Prostate gland (tissue), 2 donors: ENCODE measurements at regions not wholly inside any gene's neighbourhood (a gene's known extent, or its start where the extent isn't known, plus 50 kb on each side); places are given as distances from the start of the nearest gene placed in this dataset.

ENCODE experiments used
- CTCF ChIP-seq, 4 experiments: fragments of 200-600 bp in 2 of 4; fragments of 450-650 bp in 2 of 4; sonication (generic) in 2 of 4; IDR thresholded peaks; 1 replicate in 3 of 4; 2 replicates in 1 of 4; pipeline ENCODE4 v1.5.1; 2016 to 2019; ENCODE audit warnings: antibody characterized with exemption in 4 of 4, mild to moderate bottlenecking in 2 of 4, moderate library complexity in 2 of 4
- POLR2A ChIP-seq: fragments of 450-650 bp; IDR thresholded peaks from one replicate; pipeline ENCODE4 v1.6.1; 2016; ENCODE audit warnings: antibody characterized with exemption, mild to moderate bottlenecking
- POLR2AphosphoS5 ChIP-seq: sonication (generic); formaldehyde crosslinking; IDR thresholded peaks from one replicate; pipeline ENCODE4 v1.6.1; 2017; ENCODE audit warnings: antibody characterized with exemption

GRCh38 chr5:91307048-91307447 is 76.1 kb downstream of the ARRDC3 start:
- TF ChIP-seq CTCF (IDR thresholded peaks at IDR 0.05) (no peak), POLR2A (no peak), POLR2AphosphoS5 (no peak)
